A549 (cell line): ENCODE measurements at regions not wholly inside any gene's neighbourhood (a gene's known extent, or its start where the extent isn't known, plus 50 kb on each side); places are given as distances from the start of the nearest gene placed in this dataset.

Source experiments
- CEBPB ChIP-seq, 2 experiments: fragments of >200 bp in 1 of 2; sonication (Bioruptor Twin) in 1 of 2; formaldehyde crosslinking in 1 of 2; IDR thresholded peaks; 2 replicates each; pipeline ENCODE4 v1.6.1; 2012 to 2016
- CTCF ChIP-seq: fragments of >200 bp; sonication (Bioruptor Twin); formaldehyde crosslinking; IDR thresholded peaks from 3 replicates; pipeline ENCODE4 v1.5.1; 2016
- FOSL2 ChIP-seq, 2 experiments: fragments of 450-650 bp in 1 of 2; fragments of >200 bp in 1 of 2; sonication (Bioruptor Twin) in 1 of 2; formaldehyde crosslinking; IDR thresholded peaks; 2 replicates each; pipeline versions ENCODE4 v1.5.0 to v1.6.1; 2016 to 2020; ENCODE audit warnings: mild to moderate bottlenecking in 1 of 2, moderate library complexity in 1 of 2
- POLR2A ChIP-seq: IDR thresholded peaks from 2 replicates; pipeline ENCODE4 v1.6.1; 2012; ENCODE audit warnings: mild to moderate bottlenecking, low read length
- SMC3 ChIP-seq: fragments of >200 bp; sonication (Bioruptor Twin); formaldehyde crosslinking; IDR thresholded peaks from 3 replicates; pipeline ENCODE4 v1.6.1; 2018; ENCODE audit warnings: inconsistent platforms

GRCh38 chr1:192937128-192937527, 122.0 kb downstream of the UCHL5 start:
- TF ChIP-seq POLR2A (no peak), CTCF (no peak), FOSL2 (IDR thresholded peaks at IDR 0.05) (no peak), FOSL2 (CRISPR knock-in tag; IDR thresholded peaks at IDR 0.05) (no peak), SMC3 (no peak), CEBPB (IDR thresholded peaks at IDR 0.05) (no peak)
